H1 (cell line): ENCODE measurements at regions not wholly inside any gene's neighbourhood (a gene's known extent, or its start where the extent isn't known, plus 50 kb on each side); places are given as distances from the start of the nearest gene placed in this dataset.

ENCODE experiments used
- CTCF ChIA-PET: fragments of 300-600 bp; sonication (Branson Sonifier 250); formaldehyde crosslinking; loops from one replicate; lab custom pipeline; 2021; ENCODE audit not compliant: partially characterized antibody; lab: Charles Lee
- POLR2A ChIA-PET: fragments of 300-600 bp; sonication (Branson Sonifier 250); formaldehyde crosslinking; loops from one replicate; lab custom pipeline; 2021; ENCODE audit warnings: inconsistent platforms; ENCODE audit not compliant: partially characterized antibody; lab: Charles Lee
- DNase-seq, 2 experiments: peaks; one replicate each; pipeline versions ENCODE4 v3.0.0 to v3.0.0-alpha.2; 2010 to 2022; ENCODE audit warnings: low spot score in 2 of 2, low read depth in 1 of 2, mixed read lengths in 1 of 2
- FAIRE-seq: peaks from 2 replicates; lab custom pipeline; 2011; peaks lifted over from hg19 to GRCh38; lab: Jason Lieb, UNC
- H2AFZ ChIP-seq: 2 replicates; pipeline ENCODE4 v1.8.1; 2012; ENCODE audit warnings: low read length, inconsistent platforms
- H2AK5ac ChIP-seq: 2 replicates; pipeline ENCODE4 v1.6.1; 2013; ENCODE audit warnings: low read depth, low read length
- H2BK120ac ChIP-seq: replicated peaks from 2 replicates; pipeline ENCODE3; 2013; ENCODE audit warnings: low read depth, low read length, inconsistent platforms
- H2BK12ac ChIP-seq: 2 replicates; pipeline ENCODE4 v1.6.1; 2013; ENCODE audit warnings: low read depth, low read length
- H2BK15ac ChIP-seq: 2 replicates; pipeline ENCODE4 v1.6.1; 2013; ENCODE audit warnings: low read length
- H2BK20ac ChIP-seq: 2 replicates; pipeline ENCODE4 v1.6.1; 2013; ENCODE audit warnings: low read length
- H2BK5ac ChIP-seq: 2 replicates; pipeline ENCODE4 v1.6.1; 2013; ENCODE audit warnings: low read depth, low read length
- H3K14ac ChIP-seq: 2 replicates; pipeline ENCODE4 v1.6.1; 2013; ENCODE audit warnings: inconsistent platforms; ENCODE audit not compliant: insufficient read length
- H3K18ac ChIP-seq: 2 replicates; pipeline ENCODE4 v1.6.1; 2013; ENCODE audit warnings: low read length; ENCODE audit errors: extremely low read depth
- H3K23ac ChIP-seq: 2 replicates; pipeline ENCODE4 v1.6.1; 2013; ENCODE audit warnings: inconsistent platforms; ENCODE audit not compliant: insufficient read length
- H3K23me2 ChIP-seq: 2 replicates; pipeline ENCODE4 v1.6.1; 2013; ENCODE audit warnings: low read depth, low read length
- H3K27ac ChIP-seq: 2 replicates; pipeline ENCODE4 v1.6.1; 2011; ENCODE audit warnings: low read depth, low read length, inconsistent platforms
- H3K27me3 ChIP-seq, 4 experiments: replicated peaks in 1 of 4; 1 replicate in 1 of 4; 2 replicates in 3 of 4; pipeline versions ENCODE4 v1.6.1 to v1.8.1; 2011 to 2013; ENCODE audit warnings: low read length in 3 of 4, mild to moderate bottlenecking in 3 of 4, inconsistent platforms in 2 of 4, mixed read lengths in 2 of 4, moderate library complexity in 1 of 4; ENCODE audit not compliant: control insufficient read depth in 3 of 4, insufficient read depth in 3 of 4; ENCODE audit errors: extremely low read depth in 1 of 4
- H3K36me3 ChIP-seq, 4 experiments: 2 replicates each; pipeline versions ENCODE4 v1.6.1 to v1.8.1; 2011 to 2013; ENCODE audit warnings: mild to moderate bottlenecking in 4 of 4, low read length in 3 of 4, moderate library complexity in 2 of 4, control low read depth in 1 of 4, inconsistent platforms in 1 of 4; ENCODE audit not compliant: insufficient read depth in 4 of 4, control insufficient read depth in 2 of 4
- H3K4ac ChIP-seq: replicated peaks from 2 replicates; pipeline ENCODE3; 2013; ENCODE audit warnings: low read length, low read depth, mixed read lengths, inconsistent platforms; ENCODE audit not compliant: insufficient read length
- H3K4me1 ChIP-seq, 4 experiments: replicated peaks in 1 of 4; 1 replicate in 1 of 4; 2 replicates in 3 of 4; pipeline versions ENCODE4 v1.6.1 to v1.8.1; 2011 to 2013; ENCODE audit warnings: low read length in 3 of 4, inconsistent platforms in 2 of 4, mixed read lengths in 1 of 4; ENCODE audit not compliant: insufficient read depth in 4 of 4, control insufficient read depth in 3 of 4
- H3K4me2 ChIP-seq, 2 experiments: 2 replicates each; pipeline versions ENCODE4 v1.6.1 to v1.8.1; 2011 to 2013; ENCODE audit warnings: low read depth in 2 of 2, low read length in 2 of 2, control low read depth in 1 of 2, inconsistent platforms in 1 of 2, mild to moderate bottlenecking in 1 of 2; ENCODE audit not compliant: insufficient read depth in 1 of 2
- H3K4me3 ChIP-seq, 4 experiments: fragments of 200-600, 300-600 bp in 1 of 4; sonication (generic), shearing (Covaris generic), sonication (Bioruptor Twin) in 1 of 4; 2 replicates each; pipeline versions ENCODE4 v1.5.1 to v1.8.1; 2011 to 2016; ENCODE audit warnings: low read length in 4 of 4, low read depth in 3 of 4, control low read depth in 2 of 4, inconsistent platforms in 2 of 4, mild to moderate bottlenecking in 2 of 4, mixed read lengths in 1 of 4, moderate library complexity in 1 of 4; ENCODE audit not compliant: insufficient read depth in 2 of 4; ENCODE audit errors: extremely low read depth in 1 of 4
- H3K56ac ChIP-seq: replicated peaks from 2 replicates; pipeline ENCODE3; 2013; ENCODE audit warnings: low read depth, mild to moderate bottlenecking, mixed read lengths, low read length, inconsistent platforms; ENCODE audit not compliant: insufficient read length
- H3K79me1 ChIP-seq: 2 replicates; pipeline ENCODE4 v1.6.1; 2013; ENCODE audit warnings: low read depth, low read length, control low read depth
- H3K79me2 ChIP-seq, 2 experiments: 2 replicates each; pipeline versions ENCODE4 v1.6.1 to v1.8.1; 2012 to 2013; ENCODE audit warnings: low read length in 2 of 2, mild to moderate bottlenecking in 2 of 2, inconsistent platforms in 1 of 2; ENCODE audit not compliant: insufficient read depth in 2 of 2, control insufficient read depth in 1 of 2
- H3K9ac ChIP-seq, 4 experiments: replicated peaks in 1 of 4; 1 replicate in 1 of 4; 2 replicates in 3 of 4; pipeline versions ENCODE4 v1.6.1 to v1.8.1; 2011 to 2013; ENCODE audit warnings: low read depth in 3 of 4, low read length in 3 of 4, control low read depth in 2 of 4, mild to moderate bottlenecking in 2 of 4, moderate library complexity in 2 of 4, inconsistent platforms in 1 of 4; ENCODE audit errors: extremely low read depth in 1 of 4
- H3K9me3 ChIP-seq, 2 experiments: 2 replicates each; pipeline versions ENCODE4 v1.6.1 to v1.8.1; 2012 to 2013; ENCODE audit warnings: mild to moderate bottlenecking in 2 of 2, moderate library complexity in 2 of 2, control low read depth in 1 of 2, inconsistent platforms in 1 of 2, low read depth in 1 of 2, low read length in 1 of 2, mixed read lengths in 1 of 2; ENCODE audit not compliant: insufficient read depth in 2 of 2
- H4K20me1 ChIP-seq, 2 experiments: replicated peaks in 1 of 2; 2 replicates each; pipeline versions ENCODE3 to v1.8.1; 2011 to 2013; ENCODE audit warnings: inconsistent platforms in 2 of 2, low read length in 2 of 2, mild to moderate bottlenecking in 1 of 2; ENCODE audit not compliant: insufficient read depth in 2 of 2, control insufficient read depth in 1 of 2
- H4K5ac ChIP-seq: 2 replicates; pipeline ENCODE4 v1.6.1; 2013; ENCODE audit warnings: low read length, low read depth, mixed read lengths, inconsistent platforms; ENCODE audit not compliant: insufficient read length
- H4K8ac ChIP-seq: 2 replicates; pipeline ENCODE4 v1.8.0; 2013; ENCODE audit warnings: mild to moderate bottlenecking, moderate library complexity, low read length, inconsistent platforms; ENCODE audit not compliant: insufficient read depth; ENCODE audit errors: extremely low read depth
- H4K91ac ChIP-seq: replicated peaks from 2 replicates; pipeline ENCODE3; 2013; ENCODE audit warnings: low read length, mixed read lengths, inconsistent platforms; ENCODE audit not compliant: insufficient read length
- ASH2L ChIP-seq: fragments of 200-600, 300-600 bp; sonication (generic); IDR thresholded peaks from one replicate; pipeline ENCODE4 v1.7.1; 2017; ENCODE audit warnings: low read length
- CBX5 ChIP-seq: fragments of 300-800, 300-1000 bp; sonication (generic); IDR thresholded peaks from 2 replicates; pipeline ENCODE4 v1.7.1; 2016; ENCODE audit warnings: antibody characterized with exemption, low read length, low read depth
- CEBPB ChIP-seq: IDR thresholded peaks from 2 replicates; pipeline ENCODE4 v1.6.1; 2012; ENCODE audit warnings: low read depth, low read length
- CHD1 ChIP-seq: IDR thresholded peaks from 2 replicates; pipeline ENCODE4 v1.6.1; 2012; ENCODE audit warnings: low read depth, low read length, improper control_type of control experiment
- POU5F1 ChIP-seq: IDR thresholded peaks from 2 replicates; pipeline ENCODE4 v1.6.1; 2011; ENCODE audit warnings: low read depth, mild to moderate bottlenecking, low read length, moderate library complexity
- RAD21 ChIP-seq, 2 experiments: IDR thresholded peaks in 1 of 2; conservative IDR thresholded peaks in 1 of 2; 2 replicates each; pipeline ENCODE4 v1.6.1; 2011; ENCODE audit warnings: low read depth in 2 of 2, low read length in 2 of 2, improper control_type of control experiment in 1 of 2, inconsistent platforms in 1 of 2, mild to moderate bottlenecking in 1 of 2, moderate library complexity in 1 of 2
- RNF2 ChIP-seq: fragments of 200-900, 300-1000 bp; sonication (generic); IDR thresholded peaks from 2 replicates; pipeline ENCODE4 v1.7.1; 2016; ENCODE audit warnings: borderline replicate concordance, low read depth, mild to moderate bottlenecking, antibody characterized with exemption, low read length; ENCODE audit not compliant: poor library complexity, severe bottlenecking; ENCODE audit errors: missing control alignments
- RXRA ChIP-seq: IDR thresholded peaks from 2 replicates; pipeline ENCODE4 v1.6.1; 2011; ENCODE audit warnings: low read depth, mild to moderate bottlenecking, low read length, moderate library complexity; ENCODE audit not compliant: insufficient read depth
- SIN3A ChIP-seq, 2 experiments: IDR thresholded peaks in 1 of 2; conservative IDR thresholded peaks in 1 of 2; 2 replicates each; pipeline ENCODE4 v1.6.1; 2011 to 2012; ENCODE audit warnings: low read length in 2 of 2, improper control_type of control experiment in 1 of 2, low read depth in 1 of 2, mild to moderate bottlenecking in 1 of 2
- SIX5 ChIP-seq: IDR thresholded peaks from 2 replicates; pipeline ENCODE4 v1.6.1; 2011; ENCODE audit warnings: mild to moderate bottlenecking, low read depth, low read length
- SP4 ChIP-seq: IDR thresholded peaks from 2 replicates; pipeline ENCODE4 v1.6.1; 2012; ENCODE audit warnings: low read length, inconsistent platforms
- WGBS, 2 experiments: shearing (Covaris generic) in 1 of 2; methylation state at CpG; one replicate each; pipeline versions ENCODE4 v1.1.6 to v1.1.7; 2013 to 2015; ENCODE audit warnings: low lambda C conversion rate in 2 of 2, mixed read lengths in 2 of 2, inconsistent platforms in 1 of 2, low coverage in 1 of 2, missing lambda C conversion rate in 1 of 2; ENCODE audit not compliant: insufficient replicate concordance in 2 of 2, insufficient coverage in 1 of 2, insufficient read length in 1 of 2; ENCODE audit errors: extremely low coverage in 1 of 2, missing lambda C conversion rate in 1 of 2; 5-methylcytosine and 5-hydroxymethylcytosine counted together
- TF ChIP-seq, protein P1 (sequence below): IDR thresholded peaks from 2 replicates; pipeline ENCODE4 v1.6.1; 2012; ENCODE audit warnings: low read length, inconsistent platforms

DNA sequence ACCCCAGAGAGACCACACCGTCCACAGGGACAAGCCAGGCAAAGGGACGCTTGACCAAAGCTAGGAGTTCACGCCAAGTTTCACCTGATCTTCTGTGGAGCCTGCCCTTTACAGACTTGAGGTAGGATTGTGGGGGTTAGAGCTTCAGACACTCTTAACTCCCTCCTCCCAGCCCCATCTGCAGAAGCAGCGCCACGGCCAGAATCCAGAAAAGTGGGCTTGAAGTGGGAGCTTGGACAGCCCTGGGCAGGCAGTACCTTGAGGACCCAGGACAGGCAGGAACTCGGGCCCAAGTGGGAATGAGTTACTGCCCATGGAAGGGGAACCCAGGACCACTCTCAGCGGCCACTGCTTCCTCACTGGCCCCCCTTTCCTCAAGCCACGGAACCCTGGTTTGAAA is 695.9 kb downstream of the TBC1D22A start:
- H2AFZ ChIP-seq = no peak overlapping the region
- no peaks in the 10 kb centered on the region for H3K79me1 ChIP-seq
- peaks cover 71 to 77% of the 10 kb centered on the region in 2 experiments for H3K9me3 ChIP-seq
- H4K5ac ChIP-seq = no peak overlapping the region
- H2AK5ac ChIP-seq = no peak overlapping the region
- POLR2A ChIA-PET = no interaction called here
- no peak overlapping the region; the same call in 1 of the 2 replicates for H4K8ac ChIP-seq
- DNase-seq (no peak), FAIRE-seq (no peak)
- H3K27ac ChIP-seq = no peak overlapping the region
- no peak overlapping the region for H3K18ac ChIP-seq
- no peak overlapping the region for H3K9ac ChIP-seq
- H3K23ac ChIP-seq = no peak overlapping the region
- H3K79me2 ChIP-seq = no peaks in the 10 kb centered on the region
- no peaks in the 10 kb centered on the region for H3K27me3 ChIP-seq
- H3K4ac ChIP-seq = no peak overlapping the region
- TF ChIP-seq RNF2 (no peak), SIN3A (conservative IDR thresholded peaks at IDR 0.05 in 1 of 2, IDR thresholded peaks at IDR 0.05 in 1 of 2; ENCODE audit: low read depth in 1 of 2, low read length in 2 of 2) (no peak), SP4 (no peak), RXRA (no peak), POU5F1 (no peak), ASH2L (no peak), SIX5 (no peak), CHD1 (no peak), RAD21 (IDR thresholded peaks at IDR 0.05 in 1 of 2, conservative IDR thresholded peaks at IDR 0.05 in 1 of 2; ENCODE audit: low read depth in 2 of 2, low read length in 2 of 2) (no peak), CBX5 (no peak), CEBPB (no peak)
- TF ChIP-seq, protein P1, sequence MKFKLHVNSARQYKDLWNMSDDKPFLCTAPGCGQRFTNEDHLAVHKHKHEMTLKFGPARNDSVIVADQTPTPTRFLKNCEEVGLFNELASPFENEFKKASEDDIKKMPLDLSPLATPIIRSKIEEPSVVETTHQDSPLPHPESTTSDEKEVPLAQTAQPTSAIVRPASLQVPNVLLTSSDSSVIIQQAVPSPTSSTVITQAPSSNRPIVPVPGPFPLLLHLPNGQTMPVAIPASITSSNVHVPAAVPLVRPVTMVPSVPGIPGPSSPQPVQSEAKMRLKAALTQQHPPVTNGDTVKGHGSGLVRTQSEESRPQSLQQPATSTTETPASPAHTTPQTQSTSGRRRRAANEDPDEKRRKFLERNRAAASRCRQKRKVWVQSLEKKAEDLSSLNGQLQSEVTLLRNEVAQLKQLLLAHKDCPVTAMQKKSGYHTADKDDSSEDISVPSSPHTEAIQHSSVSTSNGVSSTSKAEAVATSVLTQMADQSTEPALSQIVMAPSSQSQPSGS = no peak
- H3K23me2 ChIP-seq = no peaks in the 10 kb centered on the region; the same call in 1 of the 2 replicates
- no peaks in the 10 kb centered on the region for H4K20me1 ChIP-seq
- CTCF ChIA-PET = no interaction called here
- H4K91ac ChIP-seq = no peak overlapping the region
- H2BK120ac ChIP-seq = no peak overlapping the region
- no peak overlapping the region for H3K4me3 ChIP-seq
- H2BK20ac ChIP-seq = no peak overlapping the region
- H2BK5ac ChIP-seq = no peak overlapping the region
- 93% methylated on average over 8 of the region's 8 CpGs; no CpG with 5 or more reads in 1 of the 2 experiments for WGBS, 2 experiments
- no peaks in the 10 kb centered on the region for H3K36me3 ChIP-seq
- no peak overlapping the region for H3K4me2 ChIP-seq
- H2BK12ac ChIP-seq = no peak overlapping the region
- H2BK15ac ChIP-seq = no peak overlapping the region
- H3K4me1 ChIP-seq = no peaks in the 10 kb centered on the region
- no peak overlapping the region for H3K56ac ChIP-seq
- no peak overlapping the region for H3K14ac ChIP-seq
